Tibial nerve (tissue), 4 donors: ENCODE measurements at regions not wholly inside any gene's neighbourhood (a gene's known extent, or its start where the extent isn't known, plus 50 kb on each side); places are given as distances from the start of the nearest gene placed in this dataset.

Experiments
- DNase-seq, 2 donors: peaks; one replicate each; pipeline ENCODE4 v3.0.0-alpha.2; 2019; ENCODE audit warnings: low spot score in 2 of 2
- H3K27ac ChIP-seq, 4 donors: fragments of 200-600 bp; sonication (generic) in 3 of 4; one replicate each; pipeline ENCODE4 v1.5.1; 2017 to 2019; ENCODE audit warnings: mild to moderate bottlenecking in 1 of 4
- H3K27me3 ChIP-seq, 2 donors: fragments of 200-600 bp; sonication (generic) in 1 of 2; one replicate each; pipeline versions ENCODE4 v1.5.1 to v1.6.0; 2017 to 2019
- H3K36me3 ChIP-seq, 3 donors: fragments of 200-600 bp; sonication (generic); one replicate each; pipeline ENCODE4 v1.5.1; 2018 to 2019
- H3K4me1 ChIP-seq, 4 donors: fragments of 200-600 bp; sonication (generic) in 3 of 4; one replicate each; pipeline ENCODE4 v1.5.1; 2017 to 2019
- H3K4me3 ChIP-seq, 4 donors: fragments of 200-600 bp; sonication (generic) in 3 of 4; one replicate each; pipeline ENCODE4 v1.5.1; 2017 to 2019; ENCODE audit warnings: mild to moderate bottlenecking in 1 of 4, moderate library complexity in 1 of 4
- H3K9me3 ChIP-seq, 4 donors: fragments of 200-600 bp; sonication (generic) in 3 of 4; one replicate each; pipeline ENCODE4 v1.5.1; 2017 to 2019
- EP300 ChIP-seq, 2 donors: sonication (generic); formaldehyde crosslinking; IDR thresholded peaks; one replicate each; pipeline ENCODE4 v1.6.1; 2017; ENCODE audit warnings: antibody characterized with exemption in 2 of 2, mild to moderate bottlenecking in 1 of 2
- POLR2A ChIP-seq, 2 donors: fragments of 450-650 bp; IDR thresholded peaks; one replicate each; pipeline ENCODE4 v1.6.1; 2017; ENCODE audit warnings: antibody characterized with exemption in 2 of 2, mild to moderate bottlenecking in 2 of 2, moderate library complexity in 2 of 2
- WGBS, 2 donors: methylation state at CpG; one replicate each; pipeline ENCODE4 v1.1.5; 2018; 5-methylcytosine and 5-hydroxymethylcytosine counted together
- TF ChIP-seq, protein P1 (sequence below), 5 experiments: fragments of 200-600 bp in 3 of 5; fragments of 450-650 bp in 2 of 5; sonication (generic) in 3 of 5; IDR thresholded peaks; one replicate each; pipeline ENCODE4 v1.5.1; 2016 to 2019; ENCODE audit warnings: antibody characterized with exemption in 5 of 5, mild to moderate bottlenecking in 3 of 5, moderate library complexity in 2 of 5

GRCh38 chr9:108180541-108180940 lies 675.2 kb downstream of the ACTL7B start:
- Histone ChIP-seq H3K27me3 (no peaks in the 10 kb centered on the region), H3K27ac (no peak overlapping the region), H3K4me3 (no peak overlapping the region), H3K36me3 (no peaks in the 10 kb centered on the region), H3K4me1 (peaks cover 0 to 7% (median 0%) of the 10 kb centered on the region in 4 donors), H3K9me3 (no peaks in the 10 kb centered on the region)
- WGBS, 2 donors = 63 to 69% methylated on average over 1 of the region's 1 CpG
- TF ChIP-seq, protein P1, sequence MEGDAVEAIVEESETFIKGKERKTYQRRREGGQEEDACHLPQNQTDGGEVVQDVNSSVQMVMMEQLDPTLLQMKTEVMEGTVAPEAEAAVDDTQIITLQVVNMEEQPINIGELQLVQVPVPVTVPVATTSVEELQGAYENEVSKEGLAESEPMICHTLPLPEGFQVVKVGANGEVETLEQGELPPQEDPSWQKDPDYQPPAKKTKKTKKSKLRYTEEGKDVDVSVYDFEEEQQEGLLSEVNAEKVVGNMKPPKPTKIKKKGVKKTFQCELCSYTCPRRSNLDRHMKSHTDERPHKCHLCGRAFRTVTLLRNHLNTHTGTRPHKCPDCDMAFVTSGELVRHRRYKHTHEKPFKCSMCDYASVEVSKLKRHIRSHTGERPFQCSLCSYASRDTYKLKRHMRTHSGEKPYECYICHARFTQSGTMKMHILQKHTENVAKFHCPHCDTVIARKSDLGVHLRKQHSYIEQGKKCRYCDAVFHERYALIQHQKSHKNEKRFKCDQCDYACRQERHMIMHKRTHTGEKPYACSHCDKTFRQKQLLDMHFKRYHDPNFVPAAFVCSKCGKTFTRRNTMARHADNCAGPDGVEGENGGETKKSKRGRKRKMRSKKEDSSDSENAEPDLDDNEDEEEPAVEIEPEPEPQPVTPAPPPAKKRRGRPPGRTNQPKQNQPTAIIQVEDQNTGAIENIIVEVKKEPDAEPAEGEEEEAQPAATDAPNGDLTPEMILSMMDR (IDR thresholded peaks at IDR 0.05) = no peak
- no peak for TF ChIP-seq EP300 (IDR thresholded peaks at IDR 0.05)
- DNase-seq = peak in 1 of 2 donors; percentile 26

GRCh38 chr9:108178318-108178717 lies 677.5 kb downstream of the ACTL7B start:
- WGBS, 2 donors = 60 to 62% methylated on average over 4 of the region's 4 CpGs

GRCh38 chr9:108168236-108168850 lies 678.8 kb upstream of the KLF4 start:
- H3K27ac ChIP-seq = no peak overlapping the region
- no peaks in the 10 kb centered on the region for H3K36me3 ChIP-seq
- no peaks in the 10 kb centered on the region for H3K9me3 ChIP-seq
- TF ChIP-seq POLR2A (IDR thresholded peaks at IDR 0.05) (no peak), EP300 (IDR thresholded peaks at IDR 0.05) (peak in 1 of 2 donors; percentile 36)
- TF ChIP-seq, protein P1 (IDR thresholded peaks at IDR 0.05) = no peak
- no peak overlapping the region for H3K4me3 ChIP-seq
- no peaks in the 10 kb centered on the region for H3K27me3 ChIP-seq
- peaks cover 0 to 9% (median 0%) of the 10 kb centered on the region in 4 donors for H3K4me1 ChIP-seq
- 79 to 80% methylated on average over 3 of the region's 3 CpGs for WGBS, 2 donors
- peak; percentile 20 to 36 for DNase-seq

More at GRCh38 chr9:108178318-108178717, 677.5 kb downstream of the ACTL7B start:
- TF ChIP-seq POLR2A (IDR thresholded peaks at IDR 0.05) (no peak), EP300 (IDR thresholded peaks at IDR 0.05) (no peak)
- TF ChIP-seq, protein P1 (IDR thresholded peaks at IDR 0.05) = no peak
- no peak overlapping the region for H3K4me3 ChIP-seq
- no peak for DNase-seq
- H3K36me3 ChIP-seq = no peaks in the 10 kb centered on the region
- H3K9me3 ChIP-seq = no peaks in the 10 kb centered on the region
- no peaks in the 10 kb centered on the region for H3K27me3 ChIP-seq
- no peak overlapping the region for H3K27ac ChIP-seq
- no peaks in the 10 kb centered on the region for H3K4me1 ChIP-seq

GRCh38 chr9:108167136-108167900 lies 677.7 kb upstream of the KLF4 start:
- TF ChIP-seq POLR2A (IDR thresholded peaks at IDR 0.05) (no peak), EP300 (IDR thresholded peaks at IDR 0.05) (no peak)
- TF ChIP-seq, protein P1 (IDR thresholded peaks at IDR 0.05) = no peak
- no peak overlapping the region for H3K4me3 ChIP-seq
- WGBS, 2 donors = 69 to 74% methylated on average over 5 of the region's 5 CpGs
- H3K27ac ChIP-seq = no peak overlapping the region
- DNase-seq = no peak
- H3K4me1 ChIP-seq = peaks cover 0 to 9% (median 0%) of the 10 kb centered on the region in 4 donors
- H3K9me3 ChIP-seq = no peaks in the 10 kb centered on the region
- no peaks in the 10 kb centered on the region for H3K36me3 ChIP-seq
- H3K27me3 ChIP-seq = no peaks in the 10 kb centered on the region

GRCh38 chr9:108166519-108166918 lies 677.0 kb upstream of the KLF4 start:
- WGBS, 2 donors = 32 to 37% methylated on average over 2 of the region's 2 CpGs
- H3K4me3 ChIP-seq = no peak overlapping the region
- DNase-seq = no peak

More at GRCh38 chr9:108166519-108166918, 677.0 kb upstream of the KLF4 start:
- no peaks in the 10 kb centered on the region for H3K36me3 ChIP-seq
- H3K4me1 ChIP-seq = peaks cover 0 to 9% (median 0%) of the 10 kb centered on the region in 4 donors
- no peak overlapping the region for H3K27ac ChIP-seq
- no peak for TF ChIP-seq EP300 (IDR thresholded peaks at IDR 0.05)
- TF ChIP-seq, protein P1 (IDR thresholded peaks at IDR 0.05) = no peak
- no peak for TF ChIP-seq POLR2A (IDR thresholded peaks at IDR 0.05)
- no peaks in the 10 kb centered on the region for H3K27me3 ChIP-seq
- H3K9me3 ChIP-seq = no peaks in the 10 kb centered on the region
